Common myeloid progenitor, CD34-positive (primary cell): ENCODE measurements at regions not wholly inside any gene's neighbourhood (a gene's known extent, or its start where the extent isn't known, plus 50 kb on each side); places are given as distances from the start of the nearest gene placed in this dataset.

Source experiments
- CTCF ChIA-PET: fragments of 350-600 bp; sonication (Branson Sonifier 250); formaldehyde crosslinking; loops from one replicate; lab custom pipeline; 2021; ENCODE audit warnings: antibody characterized with exemption; lab: Charles Lee
- POLR2A ChIA-PET: fragments of 350-600 bp; sonication (Branson Sonifier 250); formaldehyde crosslinking; loops from one replicate; lab custom pipeline; 2021; ENCODE audit warnings: antibody characterized with exemption; lab: Charles Lee
- DNase-seq, 3 donors: peaks; one replicate each; pipeline versions ENCODE4 v3.0.0 to v3.0.0-alpha.2; 2013
- H3K27ac ChIP-seq, 2 experiments: 1 replicate in 1 of 2; 2 replicates in 1 of 2; pipeline ENCODE4 v1.7.0; 2013; ENCODE audit warnings: inconsistent platforms in 2 of 2, low read length in 2 of 2, mild to moderate bottlenecking in 2 of 2, low read depth in 1 of 2, moderate library complexity in 1 of 2; ENCODE audit not compliant: severe bottlenecking in 2 of 2, insufficient read depth in 1 of 2, poor library complexity in 1 of 2
- H3K27me3 ChIP-seq, 5 experiments: replicated peaks in 2 of 5; 1 replicate in 3 of 5; 2 replicates in 2 of 5; pipeline versions ENCODE4 v1.6.1 to v1.7.0; 2013; ENCODE audit warnings: low read length in 4 of 5, mild to moderate bottlenecking in 2 of 5, moderate library complexity in 2 of 5, inconsistent platforms in 1 of 5; ENCODE audit not compliant: insufficient read depth in 5 of 5, control insufficient read depth in 4 of 5
- H3K36me3 ChIP-seq, 4 experiments: 1 replicate in 2 of 4; 2 replicates in 2 of 4; pipeline versions ENCODE4 v1.6.1 to v1.7.0; 2013; ENCODE audit warnings: low read length in 3 of 4, control low read depth in 1 of 4, mild to moderate bottlenecking in 1 of 4; ENCODE audit not compliant: control insufficient read depth in 4 of 4, insufficient read depth in 4 of 4
- H3K4me1 ChIP-seq, 4 experiments: 1 replicate in 3 of 4; 2 replicates in 1 of 4; pipeline versions ENCODE4 v1.6.1 to v1.7.1; 2013; ENCODE audit warnings: low read length in 3 of 4, mild to moderate bottlenecking in 3 of 4, control low read depth in 1 of 4, inconsistent platforms in 1 of 4, moderate library complexity in 1 of 4; ENCODE audit not compliant: control insufficient read depth in 4 of 4, insufficient read depth in 4 of 4; ENCODE audit errors: control extremely low read depth in 1 of 4
- H3K4me3 ChIP-seq, 7 experiments: 1 replicate in 4 of 7; 2 replicates in 3 of 7; pipeline versions ENCODE4 v1.5.1 to v1.7.0; 2013; ENCODE audit warnings: mild to moderate bottlenecking in 7 of 7, low read length in 6 of 7, moderate library complexity in 6 of 7, inconsistent platforms in 2 of 7, low read depth in 2 of 7, control low read depth in 1 of 7; ENCODE audit not compliant: insufficient read depth in 4 of 7, control insufficient read depth in 1 of 7; ENCODE audit errors: extremely low read depth in 1 of 7
- H3K9me3 ChIP-seq, 5 experiments: 1 replicate in 4 of 5; 2 replicates in 1 of 5; pipeline versions ENCODE4 v1.6.1 to v1.7.1; 2013; ENCODE audit warnings: low read length in 4 of 5, mild to moderate bottlenecking in 2 of 5, inconsistent platforms in 1 of 5, low read depth in 1 of 5, moderate library complexity in 1 of 5; ENCODE audit not compliant: control insufficient read depth in 4 of 5, insufficient read depth in 2 of 5; ENCODE audit errors: control extremely low read depth in 1 of 5
- WGBS: methylation state at CpG from one replicate; pipeline ENCODE4 v1.1.5; 2013; ENCODE audit not compliant: insufficient coverage; 5-methylcytosine and 5-hydroxymethylcytosine counted together

DNA sequence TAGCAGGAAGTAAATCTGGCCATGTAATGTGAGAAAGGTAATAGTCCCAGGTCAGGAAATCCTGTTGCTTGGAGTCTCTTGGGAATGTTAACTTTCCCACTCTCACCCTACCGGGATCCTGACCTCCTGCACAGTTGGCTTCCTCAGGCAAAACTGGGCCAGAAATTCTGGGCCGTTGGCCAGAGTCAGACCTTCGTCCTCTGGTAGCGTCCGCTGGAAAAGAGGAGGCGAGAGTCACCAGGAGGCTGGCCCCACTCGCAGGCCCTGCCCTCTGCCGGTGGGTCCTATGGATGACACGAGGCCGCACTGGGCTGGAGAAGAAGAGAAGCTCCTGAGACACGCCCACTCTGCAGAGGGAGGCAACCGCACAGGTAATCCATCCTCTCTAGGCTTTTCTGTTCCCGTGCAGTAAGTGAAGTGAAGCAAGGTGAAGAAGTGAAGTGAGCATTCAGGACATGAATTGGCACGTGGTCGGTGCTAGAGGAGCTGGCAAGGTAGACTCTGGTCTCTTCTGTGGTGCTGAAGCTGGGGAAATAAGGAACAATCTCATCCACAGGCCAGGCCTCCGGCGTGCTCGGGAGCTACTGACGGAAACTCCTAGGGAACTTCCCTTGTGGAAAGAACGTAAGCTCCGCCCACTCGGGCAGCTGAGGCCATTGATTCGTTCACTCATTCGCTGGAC, 182.7 kb upstream of the GLI2 start:
- peak; percentile 15 to 56 (median 48) for DNase-seq
- 30% methylated on average over 21 of the region's 24 CpGs for WGBS
- POLR2A ChIA-PET, result no interaction called here
- Histone ChIP-seq H3K4me1 (peaks cover 0 to 2% (median 0%) of the 10 kb centered on the region in 4 experiments), H3K9me3 (no peaks in the 10 kb centered on the region), H3K27me3 (peaks cover 0 to 31% (median 11%) of the 10 kb centered on the region in 5 experiments), H3K36me3 (no peaks in the 10 kb centered on the region), H3K4me3 (no peak overlapping the region), H3K27ac (no peak overlapping the region)
- CTCF ChIA-PET, result interaction anchor here (0.8 to 3.6 kb wide), 4 partner anchors 10 to 210 kb away, joined by 3 to 20 read pairs (median 4); no protein-coding TSS in a partner anchor

DNA sequence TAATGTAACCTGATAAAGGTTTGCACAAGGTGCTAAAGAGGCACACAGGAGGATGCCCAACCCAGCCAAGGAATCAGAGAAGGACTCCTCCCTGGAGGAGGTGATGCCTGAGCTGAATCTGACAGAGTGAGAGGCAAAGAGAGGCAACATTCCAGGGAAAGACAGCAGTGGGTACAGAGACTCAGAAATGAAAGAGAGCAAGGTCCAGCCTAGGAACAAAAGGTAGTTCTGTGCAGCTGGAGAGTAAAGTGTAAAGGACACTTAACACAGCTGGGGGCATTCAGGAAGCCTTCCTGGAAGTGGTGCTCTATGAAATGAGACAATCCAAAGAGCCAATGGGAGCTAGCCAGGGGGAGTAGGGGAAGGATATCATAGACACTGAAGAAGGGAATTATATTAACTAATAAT, 181.0 kb upstream of the GLI2 start:
- DNase-seq, result no peak
- Histone ChIP-seq H3K27me3 (peaks cover 0 to 31% (median 11%) of the 10 kb centered on the region in 5 experiments), H3K27ac (no peak overlapping the region), H3K4me1 (peaks cover 0 to 2% (median 0%) of the 10 kb centered on the region in 4 experiments), H3K9me3 (no peaks in the 10 kb centered on the region), H3K36me3 (no peaks in the 10 kb centered on the region), H3K4me3 (no peak overlapping the region)
- ChIA-PET POLR2A (no interaction called here), CTCF (interaction anchor here (1.7 to 3.6 kb wide), 2 partner anchors 115 to 211 kb away, joined by 3 to 20 read pairs; no protein-coding TSS in a partner anchor)

DNA sequence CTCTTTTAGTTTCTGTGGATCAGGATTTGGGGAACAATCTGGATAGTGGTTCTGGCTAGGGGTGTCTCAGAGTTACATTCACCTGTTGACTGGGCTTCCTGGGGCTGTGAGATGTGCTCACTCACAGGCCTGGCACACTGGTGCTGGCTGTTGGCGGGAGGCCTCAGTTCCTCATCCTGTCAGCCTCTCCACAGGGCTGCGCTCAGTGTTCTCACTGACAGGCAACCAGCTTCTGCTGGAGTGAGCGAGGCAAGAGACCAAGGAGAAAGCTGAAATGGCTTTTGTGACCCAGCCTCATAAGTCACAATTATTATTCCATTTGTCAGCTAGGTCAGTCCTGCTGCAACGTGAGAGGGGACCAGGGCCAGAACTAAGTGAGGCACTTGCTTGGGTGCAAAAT, 180.6 kb upstream of the GLI2 start:
- no peak overlapping the region for H3K27ac ChIP-seq
- DNase-seq, result no peak
- H3K4me1 ChIP-seq, result peaks cover 0 to 2% (median 0%) of the 10 kb centered on the region in 4 experiments
- 100% methylated on average over 2 of the region's 4 CpGs for WGBS
- POLR2A ChIA-PET, result no interaction called here
- no peaks in the 10 kb centered on the region for H3K9me3 ChIP-seq
- no peak overlapping the region for H3K4me3 ChIP-seq
- CTCF ChIA-PET, result interaction anchor here (1.7 kb wide), 1 partner anchor 115 kb away, joined by 3 read pairs; no protein-coding TSS in a partner anchor
- H3K36me3 ChIP-seq, result no peaks in the 10 kb centered on the region
- H3K27me3 ChIP-seq, result peaks cover 0 to 28% (median 8%) of the 10 kb centered on the region in 5 experiments

DNA sequence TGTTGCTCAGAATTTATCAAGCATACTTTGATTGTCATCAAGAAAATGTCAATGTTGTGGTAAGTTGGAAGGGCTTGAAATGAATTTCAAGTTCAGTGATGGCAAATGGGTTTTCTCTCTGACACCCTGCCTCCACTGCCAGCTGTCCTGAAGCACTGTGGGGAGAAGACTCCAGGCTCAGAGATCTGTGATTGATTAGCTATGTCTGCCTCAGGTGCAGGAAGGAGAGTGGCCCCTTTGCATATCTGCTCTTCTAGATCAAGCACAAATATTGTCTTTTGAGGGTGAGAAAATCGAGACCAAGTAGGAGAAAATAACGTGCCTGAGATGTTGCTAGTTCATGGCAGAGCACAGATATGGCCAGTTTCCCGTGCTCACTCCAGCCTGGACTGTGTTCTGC, 178.8 kb upstream of the GLI2 start:
- 79% methylated on average over 3 of the region's 3 CpGs for WGBS
- DNase-seq, result no peak
- Histone ChIP-seq H3K27ac (no peak overlapping the region), H3K4me3 (no peak overlapping the region), H3K36me3 (no peaks in the 10 kb centered on the region), H3K9me3 (no peaks in the 10 kb centered on the region), H3K27me3 (peaks cover 0 to 25% (median 9%) of the 10 kb centered on the region in 5 experiments), H3K4me1 (peaks cover 0 to 2% (median 0%) of the 10 kb centered on the region in 4 experiments)
- POLR2A ChIA-PET, result no interaction called here
- CTCF ChIA-PET, result no interaction called here

DNA sequence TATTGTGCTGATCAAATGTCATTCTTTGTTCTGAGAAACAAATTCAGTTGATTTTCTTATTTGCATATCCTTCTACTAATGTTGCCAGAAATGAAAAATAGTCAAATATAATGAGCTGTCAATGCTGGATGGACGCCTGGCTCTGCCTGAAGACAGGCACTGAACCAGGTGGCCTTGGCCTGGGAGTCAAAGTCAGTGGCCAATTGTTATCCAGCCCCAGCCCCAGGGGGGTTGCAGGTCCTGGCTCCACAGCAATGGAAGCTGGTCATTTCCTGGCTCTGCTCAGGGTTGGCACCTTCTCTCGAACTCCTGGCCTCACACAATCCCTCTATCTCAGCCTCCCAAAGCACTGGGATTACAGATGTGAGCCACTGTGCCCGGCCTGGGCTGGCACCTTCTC, 176.8 kb upstream of the GLI2 start:
- no peak for DNase-seq
- ChIA-PET POLR2A (no interaction called here), CTCF (no interaction called here)
- Histone ChIP-seq H3K27ac (no peak overlapping the region), H3K36me3 (no peaks in the 10 kb centered on the region), H3K4me3 (no peak overlapping the region), H3K27me3 (peaks cover 0 to 12% (median 8%) of the 10 kb centered on the region in 5 experiments), H3K4me1 (no peaks in the 10 kb centered on the region), H3K9me3 (no peaks in the 10 kb centered on the region)
- WGBS, result 94% methylated on average over 3 of the region's 3 CpGs

DNA sequence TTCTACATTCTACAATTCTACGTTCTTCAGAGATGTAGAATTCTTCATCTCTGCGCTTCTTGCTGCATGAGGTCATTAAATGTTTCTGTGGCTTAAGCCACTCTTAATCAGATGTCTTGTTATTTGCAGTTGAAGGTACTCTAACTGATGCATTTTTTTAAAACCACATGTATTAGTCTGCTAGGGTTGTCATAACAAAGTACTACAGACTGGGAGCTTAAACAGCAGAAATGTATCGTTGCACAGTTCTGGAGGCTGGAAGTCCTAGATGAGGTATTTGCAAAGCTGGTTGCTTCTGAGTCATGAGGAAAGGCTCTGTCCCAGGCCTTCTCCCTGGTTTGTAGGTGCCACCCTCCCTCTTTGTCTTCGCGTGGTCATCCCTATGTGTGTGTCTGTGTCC, 176.3 kb upstream of the GLI2 start:
- Histone ChIP-seq H3K4me3 (no peak overlapping the region), H3K9me3 (no peaks in the 10 kb centered on the region), H3K4me1 (no peaks in the 10 kb centered on the region), H3K27me3 (peaks cover 0 to 9% (median 2%) of the 10 kb centered on the region in 5 experiments), H3K27ac (no peak overlapping the region), H3K36me3 (no peaks in the 10 kb centered on the region)
- ChIA-PET POLR2A (no interaction called here), CTCF (no interaction called here)
- DNase-seq, result no peak
- 100% methylated on average over 2 of the region's 5 CpGs for WGBS

DNA sequence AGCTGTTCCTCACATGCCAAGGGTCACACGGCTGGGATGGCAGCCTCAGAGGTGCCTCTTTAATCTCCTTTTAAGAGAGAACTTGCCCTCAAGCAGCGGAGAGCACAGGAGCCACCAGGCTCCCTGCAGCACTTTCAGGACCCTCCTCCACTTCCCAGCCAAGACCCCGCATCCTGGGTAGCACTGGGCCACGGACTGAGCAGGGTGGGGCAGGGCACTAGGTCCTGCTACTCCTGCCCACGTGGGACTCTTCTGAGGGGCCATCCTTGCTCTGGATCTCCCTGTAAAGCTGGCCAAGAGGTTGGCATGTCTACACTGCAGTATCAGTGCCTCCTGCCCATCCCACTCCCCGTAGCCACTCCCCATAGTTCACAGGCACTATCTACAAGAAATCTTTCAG, 175.3 kb upstream of the GLI2 start:
- 91% methylated on average over 6 of the region's 6 CpGs for WGBS
- POLR2A ChIA-PET, result no interaction called here
- CTCF ChIA-PET, result no interaction called here
- no peak overlapping the region for H3K27ac ChIP-seq
- no peaks in the 10 kb centered on the region for H3K9me3 ChIP-seq
- H3K4me1 ChIP-seq, result no peaks in the 10 kb centered on the region
- H3K27me3 ChIP-seq, result peaks cover 0 to 9% (median 1%) of the 10 kb centered on the region in 5 experiments
- no peak for DNase-seq
- no peaks in the 10 kb centered on the region for H3K36me3 ChIP-seq
- no peak overlapping the region for H3K4me3 ChIP-seq
